K562 (cell line): ENCODE measurements at regions not wholly inside any gene's neighbourhood (a gene's known extent, or its start where the extent isn't known, plus 50 kb on each side); places are given as distances from the start of the nearest gene placed in this dataset.

ENCODE experiments used
- ATAC-seq: fragments of 200-7000 bp; cut with Tn5 transposase; 3 replicates; pipeline ENCODE4 v1.9.1; 2020; ENCODE audit warnings: moderate library complexity
- BruUV-seq: library from RNA; stranded (reverse); fragments of 400-500 nt; replicated peaks from 2 replicates; lab custom pipeline; 2021; lab: Mats Ljungman, UMichigan
- CTCF ChIA-PET: fragments of 300-600 bp; formaldehyde crosslinking; extraction: SDS; loops from one replicate; lab custom pipeline; 2021; ENCODE audit warnings: low intra/inter-chr PET ratio; lab: Yijun Ruan, JAX
- POLR2A ChIA-PET: fragments of 300-600, 350-650 bp; sonication (Branson Sonifier 250); formaldehyde crosslinking; extraction: SDS; loops from one replicate; lab custom pipeline; 2021; ENCODE audit warnings: antibody characterized with exemption, inconsistent platforms; lab: Yijun Ruan, JAX
- DNase-seq, 4 experiments: peaks; one replicate each; pipeline versions ENCODE4 v3.0.0 to v3.0.0-alpha.2; 2011 to 2018; ENCODE audit warnings: low spot score in 3 of 4, mixed read lengths in 3 of 4; ENCODE audit errors: extremely low read depth in 1 of 4
- FAIRE-seq: peaks from 2 replicates; lab custom pipeline; 2011; peaks lifted over from hg19 to GRCh38; lab: Jason Lieb, UNC
- H2AFZ ChIP-seq: 2 replicates; pipeline ENCODE4 v1.6.0; 2011; ENCODE audit warnings: low read depth, low read length, control low read depth, inconsistent platforms
- H3K27ac ChIP-seq: fragments of 200-600 bp; 3 replicates; pipeline ENCODE4 v1.8.0; 2011; ENCODE audit warnings: low read depth, mild to moderate bottlenecking, control low read depth, inconsistent platforms, low read length, moderate library complexity, mixed read lengths; ENCODE audit errors: extremely low read depth
- H3K27me3 ChIP-seq, 2 experiments: fragments of 300-600 bp in 1 of 2; 2 replicates in 1 of 2; 3 replicates in 1 of 2; pipeline versions ENCODE4 v1.6.0 to v1.8.0; 2011; ENCODE audit warnings: inconsistent platforms in 2 of 2, low read length in 2 of 2, mild to moderate bottlenecking in 1 of 2, mixed read lengths in 1 of 2, moderate library complexity in 1 of 2; ENCODE audit not compliant: control insufficient read depth in 2 of 2, insufficient read depth in 2 of 2
- H3K36me3 ChIP-seq: fragments of 300-600 bp; 3 replicates; pipeline ENCODE4 v1.8.0; 2011; ENCODE audit warnings: mild to moderate bottlenecking, low read length, inconsistent platforms; ENCODE audit not compliant: control insufficient read depth, insufficient read depth
- H3K4me1 ChIP-seq, 2 experiments: fragments of 200-600 bp in 1 of 2; replicated peaks in 1 of 2; 2 replicates in 1 of 2; 3 replicates in 1 of 2; pipeline versions ENCODE4 v1.5.1 to v1.8.0; 2011; ENCODE audit warnings: inconsistent platforms in 2 of 2, low read length in 2 of 2, mild to moderate bottlenecking in 1 of 2, mixed read lengths in 1 of 2, moderate library complexity in 1 of 2; ENCODE audit not compliant: control insufficient read depth in 2 of 2, insufficient read depth in 2 of 2
- H3K4me2 ChIP-seq: 2 replicates; pipeline ENCODE4 v1.6.1; 2011; ENCODE audit warnings: low read length, control low read depth, inconsistent platforms, mixed read lengths; ENCODE audit not compliant: insufficient read depth
- H3K4me3 ChIP-seq: fragments of 200-600 bp; sonication (generic), shearing (Covaris generic); 2 replicates; pipeline ENCODE4 v1.5.1; 2016; ENCODE audit warnings: control low read depth, inconsistent platforms
- H3K79me2 ChIP-seq: fragments of 200-600 bp; 3 replicates; pipeline ENCODE4 v1.8.0; 2011; ENCODE audit warnings: low read length, inconsistent platforms; ENCODE audit not compliant: control insufficient read depth, insufficient read depth
- H3K9ac ChIP-seq, 2 experiments: 2 replicates each; pipeline versions ENCODE4 v1.6.0 to v1.6.1; 2011; ENCODE audit warnings: low read depth in 2 of 2, low read length in 2 of 2, control low read depth in 1 of 2, inconsistent platforms in 1 of 2, mild to moderate bottlenecking in 1 of 2, mixed read lengths in 1 of 2; ENCODE audit not compliant: insufficient read depth in 1 of 2
- H3K9me1 ChIP-seq: one replicate; pipeline ENCODE4 v1.6.0; 2011; ENCODE audit warnings: inconsistent platforms, mild to moderate bottlenecking, low read length, moderate library complexity; ENCODE audit not compliant: control insufficient read depth, insufficient read depth
- H3K9me3 ChIP-seq: replicated peaks from 2 replicates; pipeline ENCODE4 v1.5.1; 2011; ENCODE audit warnings: low read depth, low read length, inconsistent platforms; ENCODE audit not compliant: control insufficient read depth, insufficient read depth
- H4K20me1 ChIP-seq: replicated peaks from 2 replicates; pipeline ENCODE4 v1.6.1; 2011; ENCODE audit warnings: low read length, inconsistent platforms, mixed read lengths; ENCODE audit not compliant: control insufficient read depth, insufficient read depth
- CBFA2T3 ChIP-seq: fragments of 450-650 bp; IDR thresholded peaks from 2 replicates; pipeline ENCODE4 v1.6.1; 2017
- ETV1 ChIP-seq: fragments of 450-650 bp; conservative IDR thresholded peaks from 2 replicates; pipeline ENCODE4 v1.6.1; 2016; ENCODE audit warnings: missing genetic modification characterization, control low read depth, low read depth, missing compliant biosample characterization
- GABPA ChIP-seq: fragments of 200-800 bp; sonication (Bioruptor generic); conservative IDR thresholded peaks from 2 replicates; pipeline ENCODE4 v1.6.1; 2016; ENCODE audit warnings: low read depth, missing genetic modification characterization, missing compliant biosample characterization
- LEF1 ChIP-seq: fragments of 450-650 bp; IDR thresholded peaks from 2 replicates; pipeline ENCODE4 v1.6.1; 2016; ENCODE audit warnings: mild to moderate bottlenecking
- NR2F6 ChIP-seq: fragments of 450-650 bp; formaldehyde crosslinking; IDR thresholded peaks from 2 replicates; pipeline ENCODE4 v1.4.0; 2020; ENCODE audit warnings: mild to moderate bottlenecking
- RBM34 ChIP-seq: fragments of 200-400 bp; formaldehyde crosslinking; IDR thresholded peaks from 2 replicates; pipeline ENCODE4 v1.6.1; 2018; ENCODE audit warnings: low read length, borderline replicate concordance; ENCODE audit not compliant: insufficient read depth
- YBX1 ChIP-seq: fragments of 450-650 bp; IDR thresholded peaks from 2 replicates; pipeline ENCODE4 v1.7.1; 2016; ENCODE audit warnings: mild to moderate bottlenecking
- ZNF140 ChIP-seq: fragments of 250-450 bp; sonication (Bioruptor Pico); IDR thresholded peaks from 2 replicates; pipeline ENCODE4 v1.8.0; 2021; ENCODE audit warnings: moderate library complexity, mild to moderate bottlenecking, inconsistent platforms
- ZSCAN32 ChIP-seq: fragments of 450-650 bp; formaldehyde crosslinking; IDR thresholded peaks from 2 replicates; pipeline ENCODE4 v1.4.0; 2020; ENCODE audit warnings: mild to moderate bottlenecking, moderate library complexity
- whole genome bisulfite sequencing: fragments of 100-300 bp; shearing (Covaris generic); methylation state at CpG from one replicate; pipeline ENCODE4 v1.1.6; 2016; ENCODE audit warnings: low coverage, mixed read lengths; ENCODE audit not compliant: insufficient coverage; ENCODE audit errors: missing lambda C conversion rate; 5-methylcytosine and 5-hydroxymethylcytosine counted together
- in situ Hi-C: fragments of 300-500 bp; cut with MboI; formaldehyde crosslinking; loops from 4 replicates; pipeline ENCODE4 v1.15.0; 2018; ENCODE audit warnings: inconsistent platforms, mixed read lengths
- intact Hi-C: fragments of 100-400 bp; cut with micrococcal nuclease; formaldehyde crosslinking; loops from 2 replicates; pipeline ENCODE4 v1.14.2; 2022
- TF ChIP-seq, protein P1 (sequence below), 2 experiments: fragments of 150-350 bp in 1 of 2; IDR thresholded peaks; 2 replicates each; pipeline ENCODE4 v1.6.1; 2012 to 2016; ENCODE audit warnings: low read depth in 2 of 2, low read length in 2 of 2, mild to moderate bottlenecking in 1 of 2, moderate library complexity in 1 of 2
- TF ChIP-seq, protein P2 (sequence below), 2 experiments: fragments of 450-650 bp; IDR thresholded peaks; 2 replicates each; pipeline ENCODE4 v1.6.1; 2016

GRCh38 chr18:29181151-29181901 lies 1004.4 kb upstream of the CDH2 start:
- CTCF ChIA-PET: no interaction called here
- Histone ChIP-seq H3K9ac (no peak overlapping the region), H3K9me1 (no peaks in the 10 kb centered on the region), H3K9me3 (no peaks in the 10 kb centered on the region), H4K20me1 (no peaks in the 10 kb centered on the region), H3K4me2 (no peak overlapping the region), H3K4me3 (no peak overlapping the region), H3K79me2 (no peaks in the 10 kb centered on the region), H2AFZ (no peak overlapping the region), H3K36me3 (no peaks in the 10 kb centered on the region), H3K27me3 (no peaks in the 10 kb centered on the region), H3K27ac (no peak overlapping the region), H3K4me1 (no peaks in the 10 kb centered on the region)
- DNase-seq (no peak), ATAC-seq (no peak), FAIRE-seq (no peak)
- 0% methylated on average over 3 of the region's 3 CpGs for WGBS
- in situ Hi-C loops: no loop called here
- POLR2A ChIA-PET: no interaction called here
- no TSS peak for BruUV-seq
- TF ChIP-seq RBM34 (no peak), NR2F6 (CRISPR knock-in tag) (no peak), YBX1 (no peak), LEF1 (no peak), ZNF140 (CRISPR knock-in tag) (no peak), GABPA (tag) (no peak), CBFA2T3 (no peak), ETV1 (tag) (no peak), ZSCAN32 (CRISPR knock-in tag) (no peak)
- TF ChIP-seq, protein P1, sequence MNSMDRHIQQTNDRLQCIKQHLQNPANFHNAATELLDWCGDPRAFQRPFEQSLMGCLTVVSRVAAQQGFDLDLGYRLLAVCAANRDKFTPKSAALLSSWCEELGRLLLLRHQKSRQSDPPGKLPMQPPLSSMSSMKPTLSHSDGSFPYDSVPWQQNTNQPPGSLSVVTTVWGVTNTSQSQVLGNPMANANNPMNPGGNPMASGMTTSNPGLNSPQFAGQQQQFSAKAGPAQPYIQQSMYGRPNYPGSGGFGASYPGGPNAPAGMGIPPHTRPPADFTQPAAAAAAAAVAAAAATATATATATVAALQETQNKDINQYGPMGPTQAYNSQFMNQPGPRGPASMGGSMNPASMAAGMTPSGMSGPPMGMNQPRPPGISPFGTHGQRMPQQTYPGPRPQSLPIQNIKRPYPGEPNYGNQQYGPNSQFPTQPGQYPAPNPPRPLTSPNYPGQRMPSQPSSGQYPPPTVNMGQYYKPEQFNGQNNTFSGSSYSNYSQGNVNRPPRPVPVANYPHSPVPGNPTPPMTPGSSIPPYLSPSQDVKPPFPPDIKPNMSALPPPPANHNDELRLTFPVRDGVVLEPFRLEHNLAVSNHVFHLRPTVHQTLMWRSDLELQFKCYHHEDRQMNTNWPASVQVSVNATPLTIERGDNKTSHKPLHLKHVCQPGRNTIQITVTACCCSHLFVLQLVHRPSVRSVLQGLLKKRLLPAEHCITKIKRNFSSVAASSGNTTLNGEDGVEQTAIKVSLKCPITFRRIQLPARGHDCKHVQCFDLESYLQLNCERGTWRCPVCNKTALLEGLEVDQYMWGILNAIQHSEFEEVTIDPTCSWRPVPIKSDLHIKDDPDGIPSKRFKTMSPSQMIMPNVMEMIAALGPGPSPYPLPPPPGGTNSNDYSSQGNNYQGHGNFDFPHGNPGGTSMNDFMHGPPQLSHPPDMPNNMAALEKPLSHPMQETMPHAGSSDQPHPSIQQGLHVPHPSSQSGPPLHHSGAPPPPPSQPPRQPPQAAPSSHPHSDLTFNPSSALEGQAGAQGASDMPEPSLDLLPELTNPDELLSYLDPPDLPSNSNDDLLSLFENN (IDR thresholded peaks at IDR 0.05; ENCODE audit: low read depth in 2 of 2, low read length in 2 of 2): no peak
- TF ChIP-seq, protein P2, sequence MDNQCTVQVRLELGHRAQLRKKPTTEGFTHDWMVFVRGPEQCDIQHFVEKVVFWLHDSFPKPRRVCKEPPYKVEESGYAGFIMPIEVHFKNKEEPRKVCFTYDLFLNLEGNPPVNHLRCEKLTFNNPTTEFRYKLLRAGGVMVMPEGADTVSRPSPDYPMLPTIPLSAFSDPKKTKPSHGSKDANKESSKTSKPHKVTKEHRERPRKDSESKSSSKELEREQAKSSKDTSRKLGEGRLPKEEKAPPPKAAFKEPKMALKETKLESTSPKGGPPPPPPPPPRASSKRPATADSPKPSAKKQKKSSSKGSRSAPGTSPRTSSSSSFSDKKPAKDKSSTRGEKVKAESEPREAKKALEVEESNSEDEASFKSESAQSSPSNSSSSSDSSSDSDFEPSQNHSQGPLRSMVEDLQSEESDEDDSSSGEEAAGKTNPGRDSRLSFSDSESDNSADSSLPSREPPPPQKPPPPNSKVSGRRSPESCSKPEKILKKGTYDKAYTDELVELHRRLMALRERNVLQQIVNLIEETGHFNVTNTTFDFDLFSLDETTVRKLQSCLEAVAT (IDR thresholded peaks at IDR 0.05): no peak
- intact Hi-C loops: no loop called here
